ENCODE measurements at regions not wholly inside any gene's neighbourhood (a gene's known extent, or its start where the extent isn't known, plus 50 kb on each side); places are given as distances from the start of the nearest gene placed in this dataset.

DNA sequence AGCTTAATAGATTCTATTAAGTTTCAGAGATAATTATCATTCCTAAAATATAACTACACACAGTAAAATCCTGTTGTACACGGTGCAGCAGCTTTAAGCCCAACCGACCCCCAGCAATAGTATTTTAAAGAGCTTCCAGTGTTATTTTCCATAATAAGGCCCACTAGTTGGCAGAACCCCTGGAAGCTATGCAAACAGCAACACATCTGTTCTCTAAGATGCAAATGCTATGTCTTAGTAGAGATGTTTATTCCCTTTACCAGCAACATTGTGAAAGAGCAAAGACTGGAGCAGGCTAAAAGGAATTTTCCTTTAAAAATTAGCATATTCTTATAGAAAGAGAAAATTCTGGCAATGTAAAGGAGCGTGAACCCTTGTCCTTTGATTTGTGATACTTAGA, 819.7 kb upstream of the ALCAM start:
- no peak overlapping the region for H3K4me3 ChIP-seq (ENCODE audit: low read length)
- intact Hi-C loops (cut with DNase I), result no loop called here
- WGBS, result 53% methylated on average over 3 of the region's 3 CpGs
- no peak overlapping the region for H3K27ac ChIP-seq (ENCODE audit: low read length)
- no peaks in the 10 kb centered on the region for H3K9me3 ChIP-seq (ENCODE audit: control insufficient read depth, low read length)
- H3K4me1 ChIP-seq (ENCODE audit: control insufficient read depth, insufficient read depth, low read length), result no peaks in the 10 kb centered on the region
- no peaks in the 10 kb centered on the region for H3K27me3 ChIP-seq (ENCODE audit: control insufficient read depth, insufficient read depth)
- DNase-seq, result no peak
- ATAC-seq, result no peak

DNA sequence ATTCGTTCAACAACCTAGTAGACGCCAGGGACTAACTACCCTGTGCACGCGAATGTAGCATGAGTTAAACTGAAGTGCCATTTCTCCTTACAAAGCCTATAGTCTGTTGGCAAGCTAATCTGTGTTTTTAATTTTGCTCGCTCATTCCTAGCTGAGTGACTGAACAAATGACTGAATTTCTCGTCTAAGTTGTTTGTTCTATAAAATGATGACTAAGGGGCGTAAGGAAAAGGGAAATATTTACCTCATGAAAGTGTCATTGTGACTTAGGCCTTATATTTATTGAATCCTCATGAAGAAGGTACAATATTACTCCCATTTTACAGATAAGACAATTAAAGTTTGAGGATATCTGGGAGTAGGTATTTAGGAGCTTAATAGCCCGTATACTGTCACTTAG, 818.3 kb upstream of the ALCAM start:
- 90% methylated on average over 8 of the region's 8 CpGs for WGBS
- no peak overlapping the region for H3K4me3 ChIP-seq (ENCODE audit: low read length)
- ATAC-seq (no peak), DNase-seq (no peak)
- H3K27me3 ChIP-seq (ENCODE audit: control insufficient read depth, insufficient read depth), result no peaks in the 10 kb centered on the region
- no peak overlapping the region for H3K27ac ChIP-seq (ENCODE audit: low read length)
- intact Hi-C loops (cut with DNase I), result no loop called here
- no peaks in the 10 kb centered on the region for H3K4me1 ChIP-seq (ENCODE audit: control insufficient read depth, insufficient read depth, low read length)
- no peaks in the 10 kb centered on the region for H3K9me3 ChIP-seq (ENCODE audit: control insufficient read depth, low read length)

DNA sequence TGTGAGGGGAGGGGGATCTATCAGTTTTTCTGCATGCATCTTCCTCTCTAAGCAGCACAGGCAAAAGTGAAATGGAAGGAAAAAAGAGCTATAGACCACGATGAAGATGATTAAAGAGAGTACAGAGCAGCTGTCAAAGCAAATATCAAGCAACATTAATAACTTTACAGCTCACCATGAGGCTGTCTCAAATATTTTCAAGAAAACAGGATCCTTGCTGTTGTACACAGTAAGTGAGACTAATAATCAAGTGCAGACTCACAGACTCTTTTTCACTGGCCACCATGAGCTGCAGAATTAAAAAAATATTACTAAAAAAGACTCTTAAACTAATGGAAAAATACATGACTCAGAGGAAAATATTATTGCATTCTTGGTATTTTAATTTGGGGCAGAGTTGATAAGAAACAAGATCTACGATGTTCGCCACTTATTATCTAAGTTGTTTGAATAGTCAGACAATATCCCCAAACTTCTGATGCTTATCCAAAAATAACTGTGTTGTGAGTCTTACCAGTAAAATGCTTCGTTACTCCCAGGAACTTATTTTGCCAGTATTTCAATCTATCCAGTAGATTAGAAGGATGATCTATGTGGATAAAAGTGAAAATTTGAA, 817.5 kb upstream of the ALCAM start:
- Histone ChIP-seq H3K9me3 (ENCODE audit: control insufficient read depth, low read length) (no peaks in the 10 kb centered on the region), H3K4me3 (ENCODE audit: low read length) (no peak overlapping the region), H3K4me1 (ENCODE audit: control insufficient read depth, insufficient read depth, low read length) (no peaks in the 10 kb centered on the region), H3K27me3 (ENCODE audit: control insufficient read depth, insufficient read depth) (no peaks in the 10 kb centered on the region), H3K27ac (ENCODE audit: low read length) (no peak overlapping the region)
- ATAC-seq (no peak), DNase-seq (no peak)
- 34% methylated on average over 4 of the region's 4 CpGs for WGBS
- intact Hi-C loops (cut with DNase I), result no loop called here

DNA sequence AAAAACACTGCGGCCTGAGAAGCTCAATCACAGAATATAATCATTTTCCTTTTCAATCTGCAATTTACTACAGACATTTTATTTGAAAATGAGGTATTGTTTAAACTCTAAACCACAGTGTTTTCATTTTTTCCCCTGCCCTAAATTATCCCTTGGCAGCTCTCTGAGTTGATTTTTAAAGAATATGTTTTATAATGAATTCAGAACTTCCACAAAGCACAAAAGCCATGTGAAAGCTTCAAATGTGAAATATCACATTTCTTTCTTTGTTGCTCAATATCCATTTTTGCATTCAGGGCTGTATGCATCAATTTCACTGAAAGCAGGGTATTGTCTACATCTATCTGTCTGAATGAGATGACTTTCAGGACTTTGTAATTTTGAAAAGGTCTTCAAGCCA, 813.6 kb upstream of the ALCAM start:
- Histone ChIP-seq H3K4me1 (ENCODE audit: control insufficient read depth, insufficient read depth, low read length) (no peaks in the 10 kb centered on the region), H3K9me3 (ENCODE audit: control insufficient read depth, low read length) (no peaks in the 10 kb centered on the region), H3K27me3 (ENCODE audit: control insufficient read depth, insufficient read depth) (no peaks in the 10 kb centered on the region), H3K27ac (ENCODE audit: low read length) (no peak overlapping the region), H3K4me3 (ENCODE audit: low read length) (no peak overlapping the region)
- ATAC-seq (no peak), DNase-seq (no peak)
- 76% methylated on average over 1 of the region's 1 CpG for WGBS
- intact Hi-C loops (cut with DNase I), result no loop called here

DNA sequence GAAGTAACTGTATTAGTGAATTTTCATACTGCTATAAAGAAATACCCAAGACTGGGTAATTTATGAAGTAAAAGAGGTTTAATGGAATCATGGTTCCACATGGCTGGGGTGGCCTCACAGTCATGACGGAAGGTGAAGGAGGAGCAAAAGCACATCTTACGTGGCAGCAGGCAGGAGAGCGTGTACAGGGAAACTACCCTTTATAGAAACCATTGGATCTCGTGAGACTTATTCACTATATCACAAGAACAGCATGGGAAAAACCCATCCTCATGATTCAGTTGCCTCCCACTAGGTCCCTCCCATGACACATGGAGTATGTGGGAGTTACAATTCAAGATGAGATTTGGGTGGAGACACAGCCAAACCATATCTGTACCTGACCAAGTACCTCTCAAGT, 812.3 kb upstream of the ALCAM start:
- H3K4me1 ChIP-seq (ENCODE audit: control insufficient read depth, insufficient read depth, low read length), result no peaks in the 10 kb centered on the region
- intact Hi-C loops (cut with DNase I), result no loop called here
- H3K27me3 ChIP-seq (ENCODE audit: control insufficient read depth, insufficient read depth), result no peaks in the 10 kb centered on the region
- no peak overlapping the region for H3K27ac ChIP-seq (ENCODE audit: low read length)
- no peak overlapping the region for H3K4me3 ChIP-seq (ENCODE audit: low read length)
- no peak for ATAC-seq
- H3K9me3 ChIP-seq (ENCODE audit: control insufficient read depth, low read length), result no peaks in the 10 kb centered on the region
- DNase-seq, result no peak
- WGBS, result 88% methylated on average over 4 of the region's 4 CpGs

DNA sequence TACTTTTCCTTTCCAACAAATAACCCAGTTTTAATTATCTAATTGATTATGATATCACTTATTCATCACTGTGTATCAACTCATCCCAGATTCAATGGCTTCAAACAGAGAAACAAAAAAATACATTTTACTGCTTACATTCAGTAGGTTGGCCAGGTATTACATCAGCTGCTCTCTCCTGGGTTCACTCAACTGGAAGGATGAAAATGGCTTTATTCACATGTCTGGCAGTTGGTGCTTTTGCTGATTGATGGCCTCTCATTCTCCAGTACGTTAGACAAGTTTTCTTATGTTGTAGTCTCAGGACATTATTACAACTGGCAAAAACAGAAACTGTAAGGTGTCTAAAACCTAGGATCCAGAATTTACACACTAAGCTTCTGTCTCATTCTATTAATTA, 811.0 kb upstream of the ALCAM start:
- no peak overlapping the region for H3K27ac ChIP-seq (ENCODE audit: low read length)
- no peaks in the 10 kb centered on the region for H3K27me3 ChIP-seq (ENCODE audit: control insufficient read depth, insufficient read depth)
- intact Hi-C loops (cut with DNase I), result no loop called here
- ATAC-seq (no peak), DNase-seq (no peak)
- no peak overlapping the region for H3K4me3 ChIP-seq (ENCODE audit: low read length)
- H3K9me3 ChIP-seq (ENCODE audit: control insufficient read depth, low read length), result no peaks in the 10 kb centered on the region
- no peaks in the 10 kb centered on the region for H3K4me1 ChIP-seq (ENCODE audit: control insufficient read depth, insufficient read depth, low read length)
- 59% methylated on average over 1 of the region's 1 CpG for WGBS

DNA sequence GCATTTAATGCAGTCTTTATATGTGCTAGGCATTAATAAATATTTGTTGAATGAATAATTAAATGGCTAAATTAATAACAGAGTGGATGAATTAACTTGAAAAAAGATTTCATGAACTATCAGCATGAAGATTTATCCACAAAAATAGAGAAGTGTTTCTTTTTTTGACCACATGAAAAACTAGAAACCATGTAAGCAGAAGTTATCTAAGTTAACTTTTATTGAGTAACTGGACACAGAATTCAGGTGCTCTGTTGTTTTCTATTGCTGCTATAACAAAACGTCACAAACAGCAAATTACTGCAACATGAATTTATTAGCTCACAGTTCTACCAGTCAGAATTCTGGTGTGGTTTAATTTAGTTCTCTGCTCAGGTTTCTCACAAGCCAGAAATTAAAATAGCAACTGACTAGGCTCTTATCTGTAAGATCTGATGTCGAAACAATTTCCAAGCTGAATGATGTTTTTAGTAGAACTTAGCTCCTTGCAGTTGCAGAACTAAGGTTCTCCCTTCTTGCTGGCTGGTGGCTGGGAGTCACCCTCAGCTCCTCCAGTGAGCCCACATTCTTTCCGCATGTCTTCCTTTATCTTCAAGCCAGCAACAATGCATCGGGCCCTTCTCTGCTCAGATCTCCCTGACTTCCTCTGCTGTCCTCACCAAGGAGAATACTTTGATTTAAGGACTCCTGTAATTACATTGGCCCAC, 810.2 kb upstream of the ALCAM start:
- intact Hi-C loops (cut with DNase I), result no loop called here
- Histone ChIP-seq H3K27me3 (ENCODE audit: control insufficient read depth, insufficient read depth) (no peaks in the 10 kb centered on the region), H3K4me3 (ENCODE audit: low read length) (no peak overlapping the region), H3K9me3 (ENCODE audit: control insufficient read depth, low read length) (no peaks in the 10 kb centered on the region), H3K27ac (ENCODE audit: low read length) (no peak overlapping the region), H3K4me1 (ENCODE audit: control insufficient read depth, insufficient read depth, low read length) (no peaks in the 10 kb centered on the region)
- DNase-seq, result no peak
- 48% methylated on average over 4 of the region's 4 CpGs for WGBS
- no peak for ATAC-seq

DNA sequence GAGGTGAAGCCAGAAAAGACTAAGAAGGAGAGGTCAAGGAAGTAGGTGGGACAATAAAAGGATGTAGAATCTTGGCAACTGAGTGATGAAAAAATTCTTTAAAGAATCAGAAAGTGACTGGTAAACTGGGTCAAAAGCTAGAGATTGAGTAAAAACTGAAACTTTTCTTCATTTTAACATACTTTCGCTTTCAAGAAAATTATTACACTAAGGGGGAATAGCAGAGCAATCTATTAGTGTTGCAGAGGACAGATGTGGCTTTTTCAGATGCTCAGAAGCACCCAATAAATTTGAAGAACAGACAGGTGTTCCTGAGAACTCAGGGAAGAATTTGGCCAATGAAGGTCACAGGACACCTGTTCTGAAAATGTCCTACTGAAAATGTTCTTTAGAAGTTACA, 805.4 kb upstream of the ALCAM start:
- no peaks in the 10 kb centered on the region for H3K4me1 ChIP-seq (ENCODE audit: control insufficient read depth, insufficient read depth, low read length)
- no peak overlapping the region for H3K4me3 ChIP-seq (ENCODE audit: low read length)
- DNase-seq, result no peak
- intact Hi-C loops (cut with DNase I), result no loop called here
- H3K27me3 ChIP-seq (ENCODE audit: control insufficient read depth, insufficient read depth), result no peaks in the 10 kb centered on the region
- ATAC-seq, result no peak
- no peaks in the 10 kb centered on the region for H3K9me3 ChIP-seq (ENCODE audit: control insufficient read depth, low read length)
- no peak overlapping the region for H3K27ac ChIP-seq (ENCODE audit: low read length)
- 89% methylated on average over 1 of the region's 1 CpG for WGBS

DNA sequence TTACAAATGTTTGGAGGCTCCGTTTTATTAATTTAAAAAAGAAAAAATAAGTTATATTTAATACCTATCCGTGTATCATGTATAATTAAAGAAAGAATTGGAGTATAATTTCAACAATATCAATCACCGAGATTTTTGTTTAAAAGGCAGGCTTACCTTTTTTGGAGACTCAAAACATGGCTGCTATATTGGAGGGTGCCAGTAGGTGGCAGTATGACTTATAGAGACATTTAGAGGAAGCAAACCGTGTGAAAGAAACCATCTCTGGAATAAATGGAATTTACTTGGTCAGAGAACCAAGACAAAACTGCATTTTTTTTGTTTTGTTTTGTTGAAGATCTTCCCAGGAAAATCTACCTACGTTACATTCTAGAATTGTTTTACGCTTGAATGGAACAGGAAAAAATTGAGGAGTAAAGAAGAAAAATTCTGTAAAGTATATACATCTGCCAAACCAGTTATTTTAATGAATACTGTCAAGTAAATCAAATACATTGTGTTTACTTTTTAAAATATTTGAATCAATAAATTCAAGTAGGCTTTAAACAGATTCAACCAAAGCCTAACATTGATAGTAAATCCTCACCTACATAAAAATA, 802.6 kb upstream of the ALCAM start:
- ATAC-seq (no peak), DNase-seq (peak in 2 of 3 donors; percentile 19 to 40)
- Histone ChIP-seq H3K4me1 (ENCODE audit: control insufficient read depth, insufficient read depth, low read length) (no peaks in the 10 kb centered on the region), H3K27me3 (ENCODE audit: control insufficient read depth, insufficient read depth) (no peaks in the 10 kb centered on the region), H3K4me3 (ENCODE audit: low read length) (no peak overlapping the region), H3K9me3 (ENCODE audit: control insufficient read depth, low read length) (no peaks in the 10 kb centered on the region), H3K27ac (ENCODE audit: low read length) (no peak overlapping the region)
- intact Hi-C loops (cut with DNase I), result no loop called here
- 66% methylated on average over 6 of the region's 6 CpGs for WGBS

DNA sequence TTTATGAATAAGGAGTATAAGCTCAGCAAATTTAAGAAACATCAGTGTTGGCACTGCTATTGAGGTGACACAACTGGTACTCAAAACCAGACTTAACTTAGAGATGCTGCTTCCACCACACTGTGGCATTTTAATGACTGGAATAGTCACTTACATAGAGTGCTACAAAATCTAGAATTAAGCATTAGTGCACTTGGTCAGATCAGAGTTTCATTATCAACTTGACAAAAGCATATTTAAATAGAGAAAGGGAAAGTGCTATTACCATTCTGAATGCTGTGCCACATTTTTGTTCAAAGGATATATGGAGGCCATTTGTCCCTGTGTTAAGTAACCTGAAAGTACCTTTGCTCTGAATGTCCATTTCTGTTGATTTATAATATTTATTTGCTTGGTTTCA, 800.7 kb upstream of the ALCAM start:
- ATAC-seq (no peak), DNase-seq (no peak)
- Histone ChIP-seq H3K9me3 (ENCODE audit: control insufficient read depth, low read length) (no peaks in the 10 kb centered on the region), H3K4me3 (ENCODE audit: low read length) (no peak overlapping the region), H3K27ac (ENCODE audit: low read length) (no peak overlapping the region), H3K4me1 (ENCODE audit: control insufficient read depth, insufficient read depth, low read length) (no peaks in the 10 kb centered on the region), H3K27me3 (ENCODE audit: control insufficient read depth, insufficient read depth) (no peaks in the 10 kb centered on the region)
- intact Hi-C loops (cut with DNase I), result no loop called here

DNA sequence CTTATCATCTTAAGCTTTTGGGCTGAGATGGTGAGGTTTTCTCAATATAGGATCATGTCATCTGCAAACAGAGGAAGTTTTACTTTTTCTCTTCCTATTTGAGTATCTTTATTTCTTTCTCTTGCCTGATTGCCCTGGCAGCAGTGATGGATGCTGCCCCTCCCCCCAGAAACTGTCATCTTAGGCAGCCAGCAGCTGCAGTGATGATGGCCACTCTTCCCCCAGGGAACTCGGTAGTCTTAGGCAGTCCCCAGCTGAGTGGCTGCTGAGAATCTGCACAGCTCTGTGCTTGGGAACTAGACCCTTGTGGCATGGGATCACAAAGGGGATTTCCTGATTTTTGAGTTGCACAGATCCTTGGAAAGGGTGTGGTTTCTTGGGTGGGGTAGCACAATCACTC, 791.1 kb upstream of the ALCAM start:
- peaks cover 5% of the 10 kb centered on the region for H3K9me3 ChIP-seq (ENCODE audit: control insufficient read depth, low read length)
- H3K4me1 ChIP-seq (ENCODE audit: control insufficient read depth, insufficient read depth, low read length), result no peaks in the 10 kb centered on the region
- H3K27me3 ChIP-seq (ENCODE audit: control insufficient read depth, insufficient read depth), result no peaks in the 10 kb centered on the region
- intact Hi-C loops (cut with DNase I), result no loop called here
- 72% methylated on average over 1 of the region's 1 CpG for WGBS
- ATAC-seq (no peak), DNase-seq (no peak)
- H3K27ac ChIP-seq (ENCODE audit: low read length), result no peak overlapping the region
- H3K4me3 ChIP-seq (ENCODE audit: low read length), result no peak overlapping the region
